ENCODE measurements at regions not wholly inside any gene's neighbourhood (a gene's known extent, or its start where the extent isn't known, plus 50 kb on each side); places are given as distances from the start of the nearest gene placed in this dataset.

- TF ChIP-seq CTCF (IDR thresholded peaks at IDR 0.05), result no peak
- no peak for TF ChIP-seq POLR2A (IDR thresholded peaks at IDR 0.05)
Observed at GRCh38 chr4:111821342-111821741, 323.9 kb upstream of the FAM241A start.
